ENCODE measurements at regions not wholly inside any gene's neighbourhood (a gene's known extent, or its start where the extent isn't known, plus 50 kb on each side); places are given as distances from the start of the nearest gene placed in this dataset.

- no peak for TF ChIP-seq HMGXB4 (CRISPR knock-in tag; IDR thresholded peaks at IDR 0.05; ENCODE audit: borderline replicate concordance in 1 of 2, low read depth in 1 of 2)
- peak; percentile 65; the same call in 1 of the 2 replicates for TF ChIP-seq ZNF142 (CRISPR knock-in tag; IDR thresholded peaks at IDR 0.05)
- peak; percentile 53; the same call in 1 of the 2 replicates for TF ChIP-seq ZNF350 (CRISPR knock-in tag; IDR thresholded peaks at IDR 0.05; ENCODE audit: borderline replicate concordance, low read depth)
- TF ChIP-seq NR2F1 (CRISPR knock-in tag; IDR thresholded peaks at IDR 0.05), result no peak
- no peak for TF ChIP-seq SNAPC4 (CRISPR knock-in tag; IDR thresholded peaks at IDR 0.05)
- no peak for TF ChIP-seq JUNB (CRISPR knock-in tag; IDR thresholded peaks at IDR 0.05; ENCODE audit: borderline replicate concordance)
- TF ChIP-seq ZNF704 (CRISPR knock-in tag; IDR thresholded peaks at IDR 0.05; ENCODE audit: borderline replicate concordance), result no peak
- TF ChIP-seq ZNF572 (CRISPR knock-in tag; IDR thresholded peaks at IDR 0.05), result no peak
- no peak for TF ChIP-seq HBP1 (CRISPR knock-in tag; IDR thresholded peaks at IDR 0.05; ENCODE audit: low read depth)
- no peak for TF ChIP-seq PLRG1 (conservative IDR thresholded peaks at IDR 0.05)
Measured at GRCh38 chr9:107587191-107587963, 97.8 kb upstream of the KLF4 start (continued).

Measured in HepG2 (cell line).